ENCODE measurements at regions not wholly inside any gene's neighbourhood (a gene's known extent, or its start where the extent isn't known, plus 50 kb on each side); places are given as distances from the start of the nearest gene placed in this dataset.

GRCh38 chr3:87082796-87083440 lies 92.0 kb upstream of the VGLL3 start:
- WGBS, 5 donors = 44 to 56% (median 48%) methylated on average over 6 of the region's 6 CpGs

GRCh38 chr3:87077355-87077754 lies 86.4 kb upstream of the VGLL3 start:
- TF ChIP-seq CTCF (IDR thresholded peaks at IDR 0.05 in 8 of 11, conservative IDR thresholded peaks at IDR 0.05 in 3 of 11) = no peak
- no peak for TF ChIP-seq POLR2AphosphoS5 (IDR thresholded peaks at IDR 0.05)
- TF ChIP-seq POLR2A (IDR thresholded peaks at IDR 0.05) = no peak
- WGBS, 5 donors = 87 to 94% (median 92%) methylated on average over 2 of the region's 2 CpGs
- H3K27ac ChIP-seq = no peak overlapping the region
- H3K4me3 ChIP-seq = no peak overlapping the region
- no peaks in the 10 kb centered on the region for H3K27me3 ChIP-seq (replicated peaks in 1 of 7)
- intact Hi-C loops (cut with DNase I; ENCODE audit: low total_unique reads) = no loop called here
- DNase-seq = no peak
- H3K36me3 ChIP-seq = no peaks in the 10 kb centered on the region
- H3K4me1 ChIP-seq = no peaks in the 10 kb centered on the region
- H3K9me3 ChIP-seq = no peaks in the 10 kb centered on the region

More at GRCh38 chr3:87082796-87083440, 92.0 kb upstream of the VGLL3 start:
- no peaks in the 10 kb centered on the region for H3K4me1 ChIP-seq
- no peaks in the 10 kb centered on the region for H3K36me3 ChIP-seq
- no peak overlapping the region for H3K27ac ChIP-seq
- no peaks in the 10 kb centered on the region for H3K27me3 ChIP-seq (replicated peaks in 1 of 7)
- no peaks in the 10 kb centered on the region for H3K9me3 ChIP-seq
- TF ChIP-seq POLR2AphosphoS5 (IDR thresholded peaks at IDR 0.05) = no peak
- peak in 7 of 11 experiments; percentile 21 to 57 (median 37) for TF ChIP-seq CTCF (IDR thresholded peaks at IDR 0.05 in 8 of 11, conservative IDR thresholded peaks at IDR 0.05 in 3 of 11)
- intact Hi-C loops (cut with DNase I; ENCODE audit: low total_unique reads) = loop anchor here (10.0 kb wide), 1 partner anchor 308 kb away; no protein-coding TSS in a partner anchor
- DNase-seq = no peak
- no peak overlapping the region for H3K4me3 ChIP-seq

GRCh38 chr3:87076946-87077345 lies 86.0 kb upstream of the VGLL3 start:
- H3K36me3 ChIP-seq = no peaks in the 10 kb centered on the region
- no peaks in the 10 kb centered on the region for H3K27me3 ChIP-seq (replicated peaks in 1 of 7)
- H3K4me3 ChIP-seq = no peak overlapping the region
- TF ChIP-seq POLR2A (IDR thresholded peaks at IDR 0.05) (no peak), POLR2AphosphoS5 (IDR thresholded peaks at IDR 0.05) (no peak), CTCF (IDR thresholded peaks at IDR 0.05 in 8 of 11, conservative IDR thresholded peaks at IDR 0.05 in 3 of 11) (no peak)
- no peaks in the 10 kb centered on the region for H3K4me1 ChIP-seq
- H3K9me3 ChIP-seq = no peaks in the 10 kb centered on the region
- DNase-seq = no peak
- WGBS, 5 donors = 69 to 90% (median 82%) methylated on average over 3 of the region's 3 CpGs
- intact Hi-C loops (cut with DNase I; ENCODE audit: low total_unique reads) = no loop called here
- no peak overlapping the region for H3K27ac ChIP-seq

- Histone ChIP-seq H3K4me1 (no peaks in the 10 kb centered on the region), H3K36me3 (no peaks in the 10 kb centered on the region), H3K4me3 (no peak overlapping the region), H3K27ac (no peak overlapping the region), H3K9me3 (no peaks in the 10 kb centered on the region), H3K27me3 (replicated peaks in 1 of 7) (no peaks in the 10 kb centered on the region)
- intact Hi-C loops (cut with DNase I; ENCODE audit: low total_unique reads) = no loop called here
- DNase-seq = no peak
- 80 to 85% (median 84%) methylated on average over 7 of the region's 7 CpGs for WGBS, 5 donors
- TF ChIP-seq CTCF (IDR thresholded peaks at IDR 0.05 in 8 of 11, conservative IDR thresholded peaks at IDR 0.05 in 3 of 11) = no peak
- TF ChIP-seq POLR2AphosphoS5 (IDR thresholded peaks at IDR 0.05) = no peak
- no peak for TF ChIP-seq POLR2A (IDR thresholded peaks at IDR 0.05)
Observed at GRCh38 chr3:87073496-87074145, 82.7 kb upstream of the VGLL3 start.

Data from spleen (tissue), 11 donors.